Breast epithelium (tissue), 3 donors: ENCODE measurements at regions not wholly inside any gene's neighbourhood (a gene's known extent, or its start where the extent isn't known, plus 50 kb on each side); places are given as distances from the start of the nearest gene placed in this dataset.

Experiments
- POLR2AphosphoS5 ChIP-seq, 3 donors: sonication (generic); formaldehyde crosslinking; IDR thresholded peaks; one replicate each; pipeline ENCODE4 v1.6.1; 2017; ENCODE audit warnings: antibody characterized with exemption in 3 of 3
- TF ChIP-seq, protein P1 (sequence below), 3 donors: fragments of 450-650 bp; IDR thresholded peaks; one replicate each; pipeline ENCODE4 v1.5.1; 2016 to 2017; ENCODE audit warnings: antibody characterized with exemption in 3 of 3, mild to moderate bottlenecking in 3 of 3, moderate library complexity in 3 of 3

DNA sequence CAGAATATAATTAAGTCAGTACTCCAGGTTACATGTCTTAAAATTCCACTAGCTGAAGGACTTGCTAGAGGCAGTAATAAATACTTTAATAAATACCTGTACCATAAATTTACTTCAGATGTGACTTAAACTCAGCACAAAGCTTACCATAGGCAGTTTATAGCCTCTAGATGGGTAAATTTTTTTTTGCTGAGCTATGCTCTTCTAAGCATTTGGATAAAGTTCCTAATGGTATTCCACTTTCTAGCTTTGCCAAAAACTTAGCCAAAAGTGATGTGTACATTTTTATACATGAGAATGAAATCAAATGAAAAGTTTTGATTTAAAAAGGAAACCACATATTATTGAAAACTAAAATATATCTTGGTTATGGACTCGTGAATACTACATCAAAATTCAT is 63.7 kb upstream of the DHX40 start:
- no peak for TF ChIP-seq POLR2AphosphoS5 (IDR thresholded peaks at IDR 0.05)
- TF ChIP-seq, protein P1, sequence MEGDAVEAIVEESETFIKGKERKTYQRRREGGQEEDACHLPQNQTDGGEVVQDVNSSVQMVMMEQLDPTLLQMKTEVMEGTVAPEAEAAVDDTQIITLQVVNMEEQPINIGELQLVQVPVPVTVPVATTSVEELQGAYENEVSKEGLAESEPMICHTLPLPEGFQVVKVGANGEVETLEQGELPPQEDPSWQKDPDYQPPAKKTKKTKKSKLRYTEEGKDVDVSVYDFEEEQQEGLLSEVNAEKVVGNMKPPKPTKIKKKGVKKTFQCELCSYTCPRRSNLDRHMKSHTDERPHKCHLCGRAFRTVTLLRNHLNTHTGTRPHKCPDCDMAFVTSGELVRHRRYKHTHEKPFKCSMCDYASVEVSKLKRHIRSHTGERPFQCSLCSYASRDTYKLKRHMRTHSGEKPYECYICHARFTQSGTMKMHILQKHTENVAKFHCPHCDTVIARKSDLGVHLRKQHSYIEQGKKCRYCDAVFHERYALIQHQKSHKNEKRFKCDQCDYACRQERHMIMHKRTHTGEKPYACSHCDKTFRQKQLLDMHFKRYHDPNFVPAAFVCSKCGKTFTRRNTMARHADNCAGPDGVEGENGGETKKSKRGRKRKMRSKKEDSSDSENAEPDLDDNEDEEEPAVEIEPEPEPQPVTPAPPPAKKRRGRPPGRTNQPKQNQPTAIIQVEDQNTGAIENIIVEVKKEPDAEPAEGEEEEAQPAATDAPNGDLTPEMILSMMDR (IDR thresholded peaks at IDR 0.05) = no peak
